GM10248 (cell line): ENCODE measurements at regions not wholly inside any gene's neighbourhood (a gene's known extent, or its start where the extent isn't known, plus 50 kb on each side); places are given as distances from the start of the nearest gene placed in this dataset.

Experiments used
- CTCF ChIA-PET: fragments of 300-600 bp; sonication (Branson Sonifier 250); formaldehyde crosslinking; extraction: SDS; loops from one replicate; lab custom pipeline; 2021; ENCODE audit warnings: antibody characterized with exemption; lab: Yijun Ruan, JAX
- POLR2A ChIA-PET: fragments of 350-650 bp; sonication (Branson Sonifier 250); formaldehyde crosslinking; extraction: SDS; loops from one replicate; lab custom pipeline; 2020; ENCODE audit warnings: antibody characterized with exemption; lab: Yijun Ruan, JAX
- DNase-seq: peaks from one replicate; pipeline ENCODE4 v3.0.0; 2012; ENCODE audit errors: extremely low spot score
- CTCF ChIP-seq: IDR thresholded peaks from 2 replicates; pipeline ENCODE4 v1.5.1; 2012; ENCODE audit warnings: mild to moderate bottlenecking, low read depth; ENCODE audit errors: extremely low read depth, missing control alignments, control extremely low read depth

GRCh38 chr10:62733654-62734293, 70.7 kb upstream of the ADO start:
- POLR2A ChIA-PET: interaction anchor here (0.8 to 2.2 kb wide), 5 partner anchors 25 to 85 kb away, joined by 3 to 9 read pairs (median 5); partner anchors contain the start of genes ADO and EGR2
- no peak for TF ChIP-seq CTCF
- CTCF ChIA-PET: interaction anchor here (1.0 to 3.9 kb wide), 19 partner anchors 12 to 424 kb away, joined by 3 to 16 read pairs (median 5); no protein-coding TSS in a partner anchor
- DNase-seq: no peak

GRCh38 chr10:62734781-62735463, 69.6 kb upstream of the ADO start:
- TF ChIP-seq CTCF: no peak
- ChIA-PET CTCF (interaction anchor here (0.6 to 3.9 kb wide), 18 partner anchors 8 to 298 kb away, joined by 3 to 16 read pairs (median 4); no protein-coding TSS in a partner anchor), POLR2A (interaction anchor here (2.2 kb wide), 1 partner anchor 70 kb away, joined by 5 read pairs; the partner anchor contains the start of gene ADO)
- no peak for DNase-seq

GRCh38 chr10:62735464-62736167, 68.9 kb upstream of the ADO start:
- no peak for DNase-seq
- ChIA-PET POLR2A (no interaction called here), CTCF (interaction anchor here (0.8 to 2.5 kb wide), 14 partner anchors 9 to 125 kb away, joined by 3 to 16 read pairs (median 4); no protein-coding TSS in a partner anchor)
- no peak for TF ChIP-seq CTCF

GRCh38 chr10:62736168-62736546, 68.4 kb upstream of the ADO start:
- ChIA-PET CTCF (interaction anchor here (0.8 to 2.5 kb wide), 9 partner anchors 11 to 126 kb away, joined by 3 to 16 read pairs (median 4); no protein-coding TSS in a partner anchor), POLR2A (no interaction called here)
- DNase-seq: no peak
- TF ChIP-seq CTCF: no peak

GRCh38 chr10:62738916-62739315, 65.6 kb upstream of the ADO start:
- POLR2A ChIA-PET: no interaction called here
- CTCF ChIA-PET: interaction anchor here (0.6 to 1.8 kb wide), 2 partner anchors 11 kb away, joined by 3 to 4 read pairs; no protein-coding TSS in a partner anchor
- no peak for DNase-seq
- TF ChIP-seq CTCF: no peak
